ENCODE measurements at regions not wholly inside any gene's neighbourhood (a gene's known extent, or its start where the extent isn't known, plus 50 kb on each side); places are given as distances from the start of the nearest gene placed in this dataset.

- H3K27me3 ChIP-seq (ENCODE audit: control insufficient read depth in 1 of 2, insufficient read depth in 2 of 2, low read length in 2 of 2), result no peaks in the 10 kb centered on the region
- no peak overlapping the region for H3K27ac ChIP-seq (ENCODE audit: low read depth in 2 of 2, low read length in 1 of 2)
- 75 to 86% methylated on average over 1 of the region's 1 CpG for WGBS, 2 donors
These were observed 72.1 kb upstream of the GRAMD2B start for GRCh38 chr5:126351153-126351552.

GRCh38 chr5:126354012-126354857 lies 69.0 kb upstream of the GRAMD2B start:
- no peaks in the 10 kb centered on the region for H3K4me1 ChIP-seq (ENCODE audit: control insufficient read depth in 2 of 2, insufficient read depth in 2 of 2, low read length in 1 of 2)
- H3K36me3 ChIP-seq (ENCODE audit: control insufficient read depth in 2 of 2, insufficient read depth in 2 of 2, low read length in 1 of 2), result no peaks in the 10 kb centered on the region
- H3K27me3 ChIP-seq (ENCODE audit: control insufficient read depth in 1 of 2, insufficient read depth in 2 of 2, low read length in 2 of 2), result no peaks in the 10 kb centered on the region
- H3K27ac ChIP-seq (ENCODE audit: low read depth in 2 of 2, low read length in 1 of 2), result no peak overlapping the region
- H3K4me3 ChIP-seq (ENCODE audit: low read depth in 1 of 2, low read length in 2 of 2), result peak overlapping the region in 1 of 2 donors; percentile 14
- WGBS, 2 donors, result 32 to 40% methylated on average over 6 of the region's 6 CpGs
- no peaks in the 10 kb centered on the region for H3K9me3 ChIP-seq (ENCODE audit: control insufficient read depth in 2 of 2, insufficient read depth in 1 of 2, low read depth in 1 of 2, low read length in 1 of 2)

More at GRCh38 chr5:126351153-126351552, 72.1 kb upstream of the GRAMD2B start:
- no peaks in the 10 kb centered on the region for H3K4me1 ChIP-seq (ENCODE audit: control insufficient read depth in 2 of 2, insufficient read depth in 2 of 2, low read length in 1 of 2)
- H3K4me3 ChIP-seq (ENCODE audit: low read depth in 1 of 2, low read length in 2 of 2), result no peak overlapping the region
- no peaks in the 10 kb centered on the region for H3K36me3 ChIP-seq (ENCODE audit: control insufficient read depth in 2 of 2, insufficient read depth in 2 of 2, low read length in 1 of 2)
- H3K9me3 ChIP-seq (ENCODE audit: control insufficient read depth in 2 of 2, insufficient read depth in 1 of 2, low read depth in 1 of 2, low read length in 1 of 2), result no peaks in the 10 kb centered on the region

- 67 to 68% methylated on average over 5 of the region's 5 CpGs for WGBS, 2 donors
- Histone ChIP-seq H3K27ac (ENCODE audit: low read depth in 2 of 2, low read length in 1 of 2) (no peak overlapping the region), H3K36me3 (ENCODE audit: control insufficient read depth in 2 of 2, insufficient read depth in 2 of 2, low read length in 1 of 2) (no peaks in the 10 kb centered on the region), H3K4me3 (ENCODE audit: low read depth in 1 of 2, low read length in 2 of 2) (no peak overlapping the region), H3K27me3 (ENCODE audit: control insufficient read depth in 1 of 2, insufficient read depth in 2 of 2, low read length in 2 of 2) (no peaks in the 10 kb centered on the region), H3K4me1 (ENCODE audit: control insufficient read depth in 2 of 2, insufficient read depth in 2 of 2, low read length in 1 of 2) (no peaks in the 10 kb centered on the region), H3K9me3 (ENCODE audit: control insufficient read depth in 2 of 2, insufficient read depth in 1 of 2, low read depth in 1 of 2, low read length in 1 of 2) (no peaks in the 10 kb centered on the region)
These were observed 68.1 kb upstream of the GRAMD2B start for GRCh38 chr5:126354858-126355731.

GRCh38 chr5:126355940-126356339 lies 67.3 kb upstream of the GRAMD2B start:
- no peaks in the 10 kb centered on the region for H3K4me1 ChIP-seq (ENCODE audit: control insufficient read depth in 2 of 2, insufficient read depth in 2 of 2, low read length in 1 of 2)
- H3K9me3 ChIP-seq (ENCODE audit: control insufficient read depth in 2 of 2, insufficient read depth in 1 of 2, low read depth in 1 of 2, low read length in 1 of 2), result no peaks in the 10 kb centered on the region
- H3K27ac ChIP-seq (ENCODE audit: low read depth in 2 of 2, low read length in 1 of 2), result no peak overlapping the region
- 75 to 81% methylated on average over 8 of the region's 8 CpGs for WGBS, 2 donors
- no peaks in the 10 kb centered on the region for H3K36me3 ChIP-seq (ENCODE audit: control insufficient read depth in 2 of 2, insufficient read depth in 2 of 2, low read length in 1 of 2)
- H3K4me3 ChIP-seq (ENCODE audit: low read depth in 1 of 2, low read length in 2 of 2), result no peak overlapping the region
- no peaks in the 10 kb centered on the region for H3K27me3 ChIP-seq (ENCODE audit: control insufficient read depth in 1 of 2, insufficient read depth in 2 of 2, low read length in 2 of 2)

GRCh38 chr5:126357585-126358342 lies 65.4 kb upstream of the GRAMD2B start:
- Histone ChIP-seq H3K27ac (ENCODE audit: low read depth in 2 of 2, low read length in 1 of 2) (no peak overlapping the region), H3K4me3 (ENCODE audit: low read depth in 1 of 2, low read length in 2 of 2) (no peak overlapping the region), H3K4me1 (ENCODE audit: control insufficient read depth in 2 of 2, insufficient read depth in 2 of 2, low read length in 1 of 2) (no peaks in the 10 kb centered on the region), H3K27me3 (ENCODE audit: control insufficient read depth in 1 of 2, insufficient read depth in 2 of 2, low read length in 2 of 2) (no peaks in the 10 kb centered on the region), H3K9me3 (ENCODE audit: control insufficient read depth in 2 of 2, insufficient read depth in 1 of 2, low read depth in 1 of 2, low read length in 1 of 2) (no peaks in the 10 kb centered on the region), H3K36me3 (ENCODE audit: control insufficient read depth in 2 of 2, insufficient read depth in 2 of 2, low read length in 1 of 2) (no peaks in the 10 kb centered on the region)
- WGBS, 2 donors, result 77 to 81% methylated on average over 4 of the region's 4 CpGs

GRCh38 chr5:126358525-126358924 lies 64.7 kb upstream of the GRAMD2B start:
- Histone ChIP-seq H3K9me3 (ENCODE audit: control insufficient read depth in 2 of 2, insufficient read depth in 1 of 2, low read depth in 1 of 2, low read length in 1 of 2) (no peaks in the 10 kb centered on the region), H3K4me3 (ENCODE audit: low read depth in 1 of 2, low read length in 2 of 2) (no peak overlapping the region), H3K36me3 (ENCODE audit: control insufficient read depth in 2 of 2, insufficient read depth in 2 of 2, low read length in 1 of 2) (no peaks in the 10 kb centered on the region), H3K27ac (ENCODE audit: low read depth in 2 of 2, low read length in 1 of 2) (no peak overlapping the region), H3K4me1 (ENCODE audit: control insufficient read depth in 2 of 2, insufficient read depth in 2 of 2, low read length in 1 of 2) (no peaks in the 10 kb centered on the region), H3K27me3 (ENCODE audit: control insufficient read depth in 1 of 2, insufficient read depth in 2 of 2, low read length in 2 of 2) (no peaks in the 10 kb centered on the region)
- 57 to 75% methylated on average over 4 of the region's 4 CpGs for WGBS, 2 donors

- H3K4me3 ChIP-seq (ENCODE audit: low read depth in 1 of 2, low read length in 2 of 2), result no peak overlapping the region
- no peaks in the 10 kb centered on the region for H3K27me3 ChIP-seq (ENCODE audit: control insufficient read depth in 1 of 2, insufficient read depth in 2 of 2, low read length in 2 of 2)
- H3K27ac ChIP-seq (ENCODE audit: low read depth in 2 of 2, low read length in 1 of 2), result no peak overlapping the region
- H3K4me1 ChIP-seq (ENCODE audit: control insufficient read depth in 2 of 2, insufficient read depth in 2 of 2, low read length in 1 of 2), result no peaks in the 10 kb centered on the region
- H3K9me3 ChIP-seq (ENCODE audit: control insufficient read depth in 2 of 2, insufficient read depth in 1 of 2, low read depth in 1 of 2, low read length in 1 of 2), result no peaks in the 10 kb centered on the region
- no peaks in the 10 kb centered on the region for H3K36me3 ChIP-seq (ENCODE audit: control insufficient read depth in 2 of 2, insufficient read depth in 2 of 2, low read length in 1 of 2)
- 87 to 88% methylated on average over 6 of the region's 6 CpGs for WGBS, 2 donors
These were observed 63.3 kb upstream of the GRAMD2B start for GRCh38 chr5:126359884-126360283.

- Histone ChIP-seq H3K36me3 (ENCODE audit: control insufficient read depth in 2 of 2, insufficient read depth in 2 of 2, low read length in 1 of 2) (no peaks in the 10 kb centered on the region), H3K27me3 (ENCODE audit: control insufficient read depth in 1 of 2, insufficient read depth in 2 of 2, low read length in 2 of 2) (no peaks in the 10 kb centered on the region), H3K4me3 (ENCODE audit: low read depth in 1 of 2, low read length in 2 of 2) (no peak overlapping the region), H3K9me3 (ENCODE audit: control insufficient read depth in 2 of 2, insufficient read depth in 1 of 2, low read depth in 1 of 2, low read length in 1 of 2) (no peaks in the 10 kb centered on the region), H3K4me1 (ENCODE audit: control insufficient read depth in 2 of 2, insufficient read depth in 2 of 2, low read length in 1 of 2) (no peaks in the 10 kb centered on the region), H3K27ac (ENCODE audit: low read depth in 2 of 2, low read length in 1 of 2) (no peak overlapping the region)
- WGBS, 2 donors, result 67 to 69% methylated on average over 1 of the region's 1 CpG
These were observed 62.7 kb upstream of the GRAMD2B start for GRCh38 chr5:126360467-126360866.

- H3K4me1 ChIP-seq (ENCODE audit: control insufficient read depth in 2 of 2, insufficient read depth in 2 of 2, low read length in 1 of 2), result no peaks in the 10 kb centered on the region
- no peak overlapping the region for H3K27ac ChIP-seq (ENCODE audit: low read depth in 2 of 2, low read length in 1 of 2)
- no peaks in the 10 kb centered on the region for H3K27me3 ChIP-seq (ENCODE audit: control insufficient read depth in 1 of 2, insufficient read depth in 2 of 2, low read length in 2 of 2)
- H3K36me3 ChIP-seq (ENCODE audit: control insufficient read depth in 2 of 2, insufficient read depth in 2 of 2, low read length in 1 of 2), result no peaks in the 10 kb centered on the region
- no peak overlapping the region for H3K4me3 ChIP-seq (ENCODE audit: low read depth in 1 of 2, low read length in 2 of 2)
- no peaks in the 10 kb centered on the region for H3K9me3 ChIP-seq (ENCODE audit: control insufficient read depth in 2 of 2, insufficient read depth in 1 of 2, low read depth in 1 of 2, low read length in 1 of 2)
- 30 to 72% methylated on average over 1 of the region's 1 CpG for WGBS, 2 donors
These were observed 59.6 kb upstream of the GRAMD2B start for GRCh38 chr5:126363658-126364057.

Measured in esophagus (tissue), 2 donors.